ENCODE measurements at regions not wholly inside any gene's neighbourhood (a gene's known extent, or its start where the extent isn't known, plus 50 kb on each side); places are given as distances from the start of the nearest gene placed in this dataset.

GRCh38 chr10:30793093-30793492 is 163.5 kb upstream of the LYZL2 start:
- H3K36me3 Mint-ChIP-seq: no peaks in the 10 kb centered on the region
- H3K4me1 Mint-ChIP-seq: peaks cover 37% of the 10 kb centered on the region
- H3K27me3 Mint-ChIP-seq: no peaks in the 10 kb centered on the region
- H3K4me3 Mint-ChIP-seq: no peak overlapping the region
- no peaks in the 10 kb centered on the region for H3K9me3 Mint-ChIP-seq
- no peak overlapping the region for H3K27ac Mint-ChIP-seq

- peak overlapping the region; percentile 86 for H3K27ac Mint-ChIP-seq
- H3K4me1 Mint-ChIP-seq: peaks cover 40% of the 10 kb centered on the region
- peak overlapping the region; percentile 64 for H3K4me3 Mint-ChIP-seq
- no peaks in the 10 kb centered on the region for H3K9me3 Mint-ChIP-seq
- no peaks in the 10 kb centered on the region for H3K36me3 Mint-ChIP-seq
- H3K27me3 Mint-ChIP-seq: no peaks in the 10 kb centered on the region
Observed at GRCh38 chr10:30792025-30792424, 162.5 kb upstream of the LYZL2 start.

DNA sequence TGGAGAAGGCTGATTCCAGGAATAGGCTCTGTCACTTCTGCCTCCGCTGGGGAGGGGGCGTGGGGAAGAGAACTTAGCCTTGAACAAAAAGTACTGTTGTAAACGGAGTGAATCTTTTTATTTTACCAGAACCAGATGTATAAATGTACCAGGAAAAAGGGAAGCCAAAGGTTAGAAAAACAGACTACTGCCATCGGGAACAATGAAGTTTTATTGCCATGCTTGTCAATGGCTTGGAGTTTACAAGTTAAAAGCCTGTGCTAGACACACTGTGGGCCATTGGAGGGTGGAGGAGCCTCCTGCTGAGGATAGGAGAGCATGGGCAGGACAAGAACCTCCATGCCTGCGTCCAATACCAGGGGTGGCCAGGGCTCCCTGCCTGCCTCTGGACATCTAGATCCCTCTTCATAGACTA is 161.7 kb upstream of the LYZL2 start:
- Mint-ChIP-seq H3K27ac (peak overlapping the region; percentile 47), H3K4me1 (peaks cover 40% of the 10 kb centered on the region), H3K4me3 (no peak overlapping the region), H3K27me3 (no peaks in the 10 kb centered on the region), H3K9me3 (no peaks in the 10 kb centered on the region), H3K36me3 (no peaks in the 10 kb centered on the region)

- H3K36me3 Mint-ChIP-seq: no peaks in the 10 kb centered on the region
- peaks cover 44% of the 10 kb centered on the region for H3K4me1 Mint-ChIP-seq
- no peaks in the 10 kb centered on the region for H3K27me3 Mint-ChIP-seq
- H3K4me3 Mint-ChIP-seq: no peak overlapping the region
- peak overlapping the region; percentile 25 for H3K27ac Mint-ChIP-seq
- H3K9me3 Mint-ChIP-seq: no peaks in the 10 kb centered on the region
Observed at GRCh38 chr10:30789806-30790205, 160.3 kb upstream of the LYZL2 start.

DNA sequence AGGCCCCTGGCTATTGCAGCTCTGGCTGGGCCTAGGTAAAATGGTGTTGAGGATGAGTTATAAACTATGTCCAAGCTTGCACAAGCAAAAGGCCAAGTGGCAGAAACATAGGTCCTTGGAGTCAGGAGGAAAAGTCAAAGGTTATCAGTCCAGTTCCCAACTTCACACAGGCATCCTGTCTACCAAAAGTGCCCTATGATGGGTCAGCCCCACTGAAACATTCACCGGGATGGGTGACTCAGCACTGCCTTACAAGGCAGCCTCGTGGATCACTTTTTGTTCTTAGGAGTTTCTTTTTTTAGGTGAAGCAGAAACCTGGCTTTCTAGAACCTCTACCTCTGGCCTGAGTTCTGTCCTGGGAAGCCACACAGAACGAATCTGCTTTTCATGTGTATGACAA is 158.8 kb upstream of the LYZL2 start:
- no peaks in the 10 kb centered on the region for H3K27me3 Mint-ChIP-seq
- H3K9me3 Mint-ChIP-seq: no peaks in the 10 kb centered on the region
- no peaks in the 10 kb centered on the region for H3K36me3 Mint-ChIP-seq
- H3K4me3 Mint-ChIP-seq: no peak overlapping the region
- H3K4me1 Mint-ChIP-seq: peaks cover 51% of the 10 kb centered on the region
- peak overlapping the region; percentile 72 for H3K27ac Mint-ChIP-seq

- no peak overlapping the region for H3K27ac Mint-ChIP-seq
- H3K9me3 Mint-ChIP-seq: no peaks in the 10 kb centered on the region
- no peaks in the 10 kb centered on the region for H3K36me3 Mint-ChIP-seq
- no peak overlapping the region for H3K4me3 Mint-ChIP-seq
- no peaks in the 10 kb centered on the region for H3K27me3 Mint-ChIP-seq
- peaks cover 39% of the 10 kb centered on the region for H3K4me1 Mint-ChIP-seq
Observed at GRCh38 chr10:30786906-30787305, 157.4 kb upstream of the LYZL2 start.

DNA sequence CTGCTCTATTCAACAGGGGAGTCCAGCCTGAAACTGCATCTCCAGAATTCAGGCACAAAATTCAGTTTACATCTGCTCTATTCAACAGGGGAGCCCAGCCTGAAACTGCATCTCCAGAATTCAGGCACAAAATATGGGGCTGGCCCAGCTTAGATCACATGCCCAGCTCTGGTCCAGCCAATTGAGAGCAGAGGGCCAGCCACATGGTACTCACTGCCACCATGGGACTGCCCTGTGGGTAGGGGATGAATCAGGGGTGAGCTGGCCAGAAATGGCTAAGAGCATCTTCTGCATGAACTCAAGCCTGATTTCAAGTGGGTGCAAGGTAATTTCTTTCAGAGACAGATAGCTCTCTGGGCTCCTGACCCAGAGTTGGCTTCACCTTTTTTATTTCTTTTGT is 156.6 kb upstream of the LYZL2 start:
- H3K4me1 Mint-ChIP-seq: peaks cover 31% of the 10 kb centered on the region
- H3K27ac Mint-ChIP-seq: no peak overlapping the region
- H3K36me3 Mint-ChIP-seq: no peaks in the 10 kb centered on the region
- H3K9me3 Mint-ChIP-seq: no peaks in the 10 kb centered on the region
- H3K27me3 Mint-ChIP-seq: no peaks in the 10 kb centered on the region
- peak overlapping the region; percentile 27 for H3K4me3 Mint-ChIP-seq

GRCh38 chr10:30784897-30785605 is 155.5 kb upstream of the LYZL2 start:
- Mint-ChIP-seq H3K27me3 (no peaks in the 10 kb centered on the region), H3K4me1 (peaks cover 26% of the 10 kb centered on the region), H3K4me3 (peak overlapping the region; percentile 87), H3K9me3 (no peaks in the 10 kb centered on the region), H3K27ac (no peak overlapping the region), H3K36me3 (no peaks in the 10 kb centered on the region)

- Mint-ChIP-seq H3K4me1 (peaks cover 22% of the 10 kb centered on the region), H3K4me3 (peak overlapping the region; percentile 87), H3K27ac (no peak overlapping the region), H3K9me3 (no peaks in the 10 kb centered on the region), H3K27me3 (no peaks in the 10 kb centered on the region), H3K36me3 (no peaks in the 10 kb centered on the region)
Observed at GRCh38 chr10:30784524-30784896, 155.0 kb upstream of the LYZL2 start.

DNA sequence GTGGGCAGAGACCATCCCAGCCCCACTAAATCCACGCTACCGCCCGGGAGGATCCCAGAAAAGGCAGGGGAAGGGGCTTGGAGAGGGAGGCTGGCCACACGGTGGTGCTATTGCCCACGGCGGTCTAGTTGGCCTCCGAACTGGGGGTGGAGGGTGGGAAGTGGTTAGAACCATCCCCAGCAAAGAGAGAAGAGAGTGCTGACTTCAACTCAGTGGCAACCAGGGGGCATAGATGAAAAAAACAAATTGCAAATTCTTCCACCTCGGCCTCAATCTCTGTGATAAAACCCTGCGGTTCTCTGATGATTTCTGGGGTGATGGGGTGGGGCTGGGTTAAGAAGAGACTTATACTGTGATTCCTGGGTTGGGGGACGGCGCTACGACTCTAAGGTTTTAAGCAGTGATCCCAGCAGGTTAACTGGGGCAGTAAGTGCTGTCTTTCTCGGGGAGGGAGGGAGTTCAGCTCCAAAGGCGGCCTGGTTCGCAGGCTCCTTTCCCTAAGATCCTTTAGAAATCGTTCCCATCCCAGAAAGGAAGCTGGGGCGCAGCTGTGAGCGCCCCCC is 154.5 kb upstream of the LYZL2 start:
- Mint-ChIP-seq H3K36me3 (no peaks in the 10 kb centered on the region), H3K4me1 (peaks cover 21% of the 10 kb centered on the region), H3K9me3 (no peaks in the 10 kb centered on the region), H3K27ac (peak overlapping the region; percentile 30), H3K27me3 (no peaks in the 10 kb centered on the region), H3K4me3 (peak overlapping the region; percentile 87)

DNA sequence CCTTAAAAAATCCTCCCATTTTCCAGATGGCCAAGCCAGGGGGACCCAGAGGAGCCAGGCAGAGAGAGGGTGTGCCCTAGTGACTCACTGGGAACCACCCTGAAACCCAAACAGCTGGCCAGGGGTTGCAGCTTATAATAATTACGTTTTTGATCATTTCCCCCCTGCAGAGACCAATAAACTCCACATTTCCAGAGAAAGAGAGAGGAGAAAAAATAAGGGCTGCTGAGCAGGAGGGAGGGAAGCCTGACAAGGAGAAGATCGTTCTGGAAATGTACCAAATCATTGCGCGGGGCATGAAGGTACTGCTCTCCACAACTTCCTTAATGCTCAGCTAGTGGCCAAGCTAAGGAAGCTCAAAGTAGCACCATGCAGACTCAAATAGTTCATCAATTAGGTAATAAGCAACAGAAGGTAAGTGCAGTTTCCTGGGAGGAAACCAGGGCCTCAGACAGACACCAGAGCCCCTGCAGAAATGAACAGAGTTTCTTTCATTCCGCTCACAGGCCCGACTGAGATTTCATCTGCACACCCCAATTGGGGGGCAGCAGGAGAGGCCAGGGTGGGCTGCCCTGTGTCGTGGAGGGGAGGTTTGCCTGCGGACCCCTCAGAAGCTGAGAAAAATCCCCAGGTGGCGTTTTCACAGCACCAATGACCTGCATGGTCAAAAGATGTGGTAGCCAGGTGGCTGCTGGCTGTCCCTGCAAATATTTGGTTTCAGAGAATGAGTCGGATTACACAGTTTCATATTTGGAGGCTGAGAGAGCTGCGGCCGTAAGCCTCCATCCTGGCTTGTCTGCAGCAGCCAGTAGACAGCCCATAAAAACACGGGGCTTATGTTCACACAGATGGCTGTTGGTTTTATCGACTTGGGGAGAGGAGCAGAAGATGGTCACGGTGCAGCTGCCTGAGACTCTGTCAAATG is 153.2 kb upstream of the LYZL2 start:
- Mint-ChIP-seq H3K9me3 (no peaks in the 10 kb centered on the region), H3K4me1 (peaks cover 11% of the 10 kb centered on the region), H3K36me3 (no peaks in the 10 kb centered on the region), H3K27me3 (no peaks in the 10 kb centered on the region), H3K4me3 (no peak overlapping the region), H3K27ac (peak overlapping the region; percentile 70)

DNA sequence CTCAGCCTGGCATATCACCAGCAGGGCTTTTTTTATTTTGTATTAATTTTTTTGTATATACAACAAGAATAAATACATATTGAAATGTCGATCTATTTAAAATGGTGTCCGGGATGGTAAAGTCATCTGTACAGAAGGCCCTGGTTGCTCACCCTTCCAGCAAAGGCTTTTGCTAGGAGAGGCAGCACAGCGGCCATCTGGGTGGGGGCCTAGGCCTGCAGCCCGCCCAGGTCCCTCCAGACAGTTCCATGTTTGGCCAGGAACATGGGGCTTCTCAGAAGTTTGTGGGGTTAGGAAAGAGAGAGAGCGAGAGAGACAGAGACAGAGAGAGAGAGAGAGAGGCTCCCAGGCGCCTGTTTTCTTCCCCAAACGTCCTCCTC is 152.6 kb upstream of the LYZL2 start:
- Mint-ChIP-seq H3K36me3 (no peaks in the 10 kb centered on the region), H3K4me1 (peaks cover 11% of the 10 kb centered on the region), H3K4me3 (peak overlapping the region; percentile 3), H3K27ac (peak overlapping the region; percentile 70), H3K9me3 (no peaks in the 10 kb centered on the region), H3K27me3 (no peaks in the 10 kb centered on the region)

DNA sequence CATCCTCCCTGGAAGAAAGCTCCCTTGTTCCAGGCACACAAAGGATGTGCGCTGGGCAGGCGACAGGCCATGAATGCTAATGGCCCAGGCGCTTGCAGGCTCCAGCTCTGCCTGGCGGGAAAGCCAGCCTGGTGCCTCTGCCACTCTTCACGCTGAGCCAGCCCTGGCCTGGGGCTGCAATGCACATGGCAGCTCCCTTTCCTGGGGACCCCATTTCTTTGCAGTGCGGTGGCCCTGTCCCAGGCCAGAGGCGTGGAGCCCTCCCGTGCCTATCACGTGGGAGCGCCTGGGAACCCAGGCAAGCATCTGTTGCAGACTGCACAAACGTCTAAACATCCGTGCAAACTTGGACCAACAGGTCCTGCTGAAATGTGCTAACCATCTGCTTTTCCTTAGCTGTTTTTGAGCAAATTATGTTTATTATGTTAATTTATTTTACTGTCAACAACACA is 152.1 kb upstream of the LYZL2 start:
- Mint-ChIP-seq H3K36me3 (no peaks in the 10 kb centered on the region), H3K27ac (no peak overlapping the region), H3K4me3 (no peak overlapping the region), H3K9me3 (no peaks in the 10 kb centered on the region), H3K4me1 (peaks cover 11% of the 10 kb centered on the region), H3K27me3 (no peaks in the 10 kb centered on the region)

GRCh38 chr10:30778769-30779168 is 149.2 kb upstream of the LYZL2 start:
- Mint-ChIP-seq H3K27me3 (no peaks in the 10 kb centered on the region), H3K4me3 (no peak overlapping the region), H3K4me1 (peaks cover 3% of the 10 kb centered on the region), H3K36me3 (no peaks in the 10 kb centered on the region), H3K9me3 (no peaks in the 10 kb centered on the region), H3K27ac (no peak overlapping the region)

- Mint-ChIP-seq H3K36me3 (no peaks in the 10 kb centered on the region), H3K27ac (no peak overlapping the region), H3K4me1 (no peaks in the 10 kb centered on the region), H3K9me3 (no peaks in the 10 kb centered on the region), H3K27me3 (no peaks in the 10 kb centered on the region), H3K4me3 (no peak overlapping the region)
Observed at GRCh38 chr10:30775779-30776591, 146.4 kb upstream of the LYZL2 start.

Data from activated naive CD4-positive, alpha-beta T cell treated with anti-CD3 and anti-CD28 coated beads, Interleukin-2, amount 50 U/mL, for 24 hours (primary cell).